HCEC 1CT (cell line): ENCODE measurements at regions not wholly inside any gene's neighbourhood (a gene's known extent, or its start where the extent isn't known, plus 50 kb on each side); places are given as distances from the start of the nearest gene placed in this dataset.
"Not testable (repeated sequence)": the region's sequence is repeated elsewhere in the genome, so short reads cannot be mapped to it uniquely, and the experiment has no call there.

Source experiments
- DNase-seq: peaks from one replicate; pipeline ENCODE4 v3.0.0-alpha.2; 2017

- DNase-seq: no peak
These were observed 379.5 kb upstream of the GJE1 start for GRCh38 chr6:141753180-141753579.

- no peak for DNase-seq
These were observed 380.0 kb upstream of the GJE1 start for GRCh38 chr6:141752677-141753076.

- DNase-seq: not testable (repeated sequence)
These were observed 386.4 kb upstream of the GJE1 start for GRCh38 chr6:141746324-141746723.

- DNase-seq: no peak
These were observed 387.8 kb upstream of the GJE1 start for GRCh38 chr6:141744971-141745370.

- no peak for DNase-seq
These were observed 388.4 kb upstream of the GJE1 start for GRCh38 chr6:141744194-141744925.

GRCh38 chr6:141736104-141736503 is 396.6 kb upstream of the GJE1 start:
- DNase-seq: no peak

GRCh38 chr6:141735126-141735525 is 397.6 kb upstream of the GJE1 start:
- no peak for DNase-seq

GRCh38 chr6:141734071-141734840 is 398.5 kb upstream of the GJE1 start:
- no peak for DNase-seq

- DNase-seq: no peak
These were observed 403.6 kb upstream of the GJE1 start for GRCh38 chr6:141729146-141729545.

- peak; percentile 19 for DNase-seq
These were observed 404.4 kb upstream of the GJE1 start for GRCh38 chr6:141728330-141728729.

- DNase-seq: no peak
These were observed 406.5 kb upstream of the GJE1 start for GRCh38 chr6:141726248-141726647.

GRCh38 chr6:141724731-141725130 is 408.0 kb upstream of the GJE1 start:
- no peak for DNase-seq

- DNase-seq: no peak
These were observed 413.2 kb upstream of the GJE1 start for GRCh38 chr6:141719476-141719875.

- no peak for DNase-seq
These were observed 427.3 kb upstream of the GJE1 start for GRCh38 chr6:141705431-141705830.

GRCh38 chr6:141704151-141704550 is 428.6 kb upstream of the GJE1 start:
- DNase-seq: no peak

- DNase-seq: no peak
These were observed 431.0 kb upstream of the GJE1 start for GRCh38 chr6:141701732-141702131.

GRCh38 chr6:141700819-141701218 is 431.9 kb upstream of the GJE1 start:
- DNase-seq: no peak

- no peak for DNase-seq
These were observed 443.8 kb upstream of the GJE1 start for GRCh38 chr6:141688916-141689315.

GRCh38 chr6:141685416-141685815 is 447.3 kb upstream of the GJE1 start:
- DNase-seq: peak; percentile 31

- peak; percentile 47 for DNase-seq
These were observed 450.3 kb upstream of the GJE1 start for GRCh38 chr6:141682391-141682790.

- DNase-seq: peak; percentile 54
These were observed 455.0 kb upstream of the GJE1 start for GRCh38 chr6:141677598-141678211.

GRCh38 chr6:141675957-141676356 is 456.8 kb upstream of the GJE1 start:
- DNase-seq: peak; percentile 45

- DNase-seq: no peak
These were observed 463.6 kb upstream of the GJE1 start for GRCh38 chr6:141669141-141669540.
